Lung (tissue), 11 donors: ENCODE measurements at regions not wholly inside any gene's neighbourhood (a gene's known extent, or its start where the extent isn't known, plus 50 kb on each side); places are given as distances from the start of the nearest gene placed in this dataset.

Source experiments
- ATAC-seq: fragments of 200-7000 bp; cut with Tn5 transposase; one replicate; pipeline ENCODE4 v1.9.1; 2020; ENCODE audit warnings: moderate number of reproducible peaks; ENCODE audit not compliant: insufficient read depth, low FRiP score
- DNase-seq, 3 donors: peaks; one replicate each; pipeline ENCODE4 v3.0.0-alpha.2; 2013 to 2017
- H3K27ac ChIP-seq, 2 donors: one replicate each; pipeline ENCODE4 v1.5.1; 2013; ENCODE audit warnings: mild to moderate bottlenecking in 2 of 2, moderate library complexity in 2 of 2, control low read depth in 1 of 2, inconsistent platforms in 1 of 2, low read depth in 1 of 2, low read length in 1 of 2
- H3K27me3 ChIP-seq, 3 donors: one replicate each; pipeline ENCODE4 v1.5.1; 2013; ENCODE audit warnings: low read length in 2 of 3; ENCODE audit not compliant: control insufficient read depth in 3 of 3, insufficient read depth in 3 of 3
- H3K36me3 ChIP-seq, 4 donors: one replicate each; pipeline ENCODE4 v1.5.1; 2013; ENCODE audit warnings: low read length in 4 of 4, mild to moderate bottlenecking in 1 of 4, moderate library complexity in 1 of 4; ENCODE audit not compliant: control insufficient read depth in 4 of 4, insufficient read depth in 4 of 4
- H3K4me1 ChIP-seq, 5 donors: one replicate each; pipeline ENCODE4 v1.5.1; 2013; ENCODE audit warnings: low read length in 5 of 5, mild to moderate bottlenecking in 2 of 5, moderate library complexity in 1 of 5; ENCODE audit not compliant: control insufficient read depth in 5 of 5, insufficient read depth in 5 of 5
- H3K4me3 ChIP-seq: one replicate; pipeline ENCODE4 v1.5.1; 2013; ENCODE audit warnings: mild to moderate bottlenecking, control low read depth, moderate library complexity
- H3K9ac ChIP-seq, 2 donors: one replicate each; pipeline ENCODE4 v1.5.1; 2013; ENCODE audit warnings: low read length in 2 of 2, control low read depth in 1 of 2; ENCODE audit not compliant: insufficient read depth in 1 of 2
- H3K9me3 ChIP-seq, 4 donors: one replicate each; pipeline ENCODE4 v1.5.1; 2013; ENCODE audit warnings: low read length in 3 of 4, mild to moderate bottlenecking in 1 of 4, moderate library complexity in 1 of 4; ENCODE audit not compliant: control insufficient read depth in 4 of 4, insufficient read depth in 3 of 4
- CTCF ChIP-seq: IDR thresholded peaks from 2 replicates; pipeline ENCODE4 v1.5.1; 2012; ENCODE audit warnings: mild to moderate bottlenecking; ENCODE audit errors: control extremely low read depth, extremely low read depth
- WGBS, 2 donors: extraction: QIAGEN DNeasy Blood & Tissue Kit; methylation state at CpG; one replicate each; pipeline ENCODE4 v1.1.7; 2013; 5-methylcytosine and 5-hydroxymethylcytosine counted together
- donor health status: control.
- donor health status: control.
- donor health status: Bipolar disorder and iron deficiency.
- donor health status: healthy.
- donor health status: DM: yes; HTN: yes; CAD: no.

GRCh38 chr6:1035401-1035800, 276.5 kb upstream of the FOXQ1 start:
- Histone ChIP-seq H3K27me3 (no peaks in the 10 kb centered on the region), H3K27ac (no peak overlapping the region), H3K36me3 (no peaks in the 10 kb centered on the region), H3K9me3 (no peaks in the 10 kb centered on the region), H3K4me3 (no peak overlapping the region), H3K9ac (no peak overlapping the region), H3K4me1 (peaks cover 0 to 9% (median 0%) of the 10 kb centered on the region in 5 donors)
- 73 to 84% methylated on average over 11 of the region's 11 CpGs for WGBS, 2 donors
- TF ChIP-seq CTCF: no peak
- DNase-seq (peak in 2 of 3 donors; percentile 22 to 33), ATAC-seq (no peak)

DNA sequence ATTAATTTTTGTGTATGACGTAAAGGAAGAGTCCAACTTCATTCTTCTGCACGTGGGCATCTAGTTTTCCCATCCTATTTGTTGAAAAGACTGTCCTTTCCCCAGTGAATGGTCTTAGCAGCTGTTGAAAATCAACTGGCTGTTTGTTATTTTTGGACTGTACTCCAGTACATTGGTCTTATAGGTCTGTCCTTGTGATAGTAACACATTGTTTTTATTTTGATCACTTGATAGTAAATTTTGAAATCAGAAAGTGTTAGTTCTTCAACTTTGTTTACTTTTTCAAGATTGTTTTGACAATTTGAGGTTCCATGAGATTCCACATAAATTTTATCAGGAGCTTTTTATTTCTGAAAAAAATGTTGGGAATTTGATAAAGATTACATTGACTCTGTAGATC, 280.2 kb upstream of the FOXQ1 start:
- H3K9me3 ChIP-seq: no peaks in the 10 kb centered on the region
- no peak overlapping the region for H3K4me3 ChIP-seq
- TF ChIP-seq CTCF: no peak
- H3K36me3 ChIP-seq: no peaks in the 10 kb centered on the region
- H3K27me3 ChIP-seq: no peaks in the 10 kb centered on the region
- 63 to 80% methylated on average over 2 of the region's 2 CpGs for WGBS, 2 donors
- no peak for ATAC-seq
- DNase-seq: no peak
- no peak overlapping the region for H3K9ac ChIP-seq
- H3K27ac ChIP-seq: no peak overlapping the region
- peaks cover 0 to 9% (median 0%) of the 10 kb centered on the region in 5 donors for H3K4me1 ChIP-seq

DNA sequence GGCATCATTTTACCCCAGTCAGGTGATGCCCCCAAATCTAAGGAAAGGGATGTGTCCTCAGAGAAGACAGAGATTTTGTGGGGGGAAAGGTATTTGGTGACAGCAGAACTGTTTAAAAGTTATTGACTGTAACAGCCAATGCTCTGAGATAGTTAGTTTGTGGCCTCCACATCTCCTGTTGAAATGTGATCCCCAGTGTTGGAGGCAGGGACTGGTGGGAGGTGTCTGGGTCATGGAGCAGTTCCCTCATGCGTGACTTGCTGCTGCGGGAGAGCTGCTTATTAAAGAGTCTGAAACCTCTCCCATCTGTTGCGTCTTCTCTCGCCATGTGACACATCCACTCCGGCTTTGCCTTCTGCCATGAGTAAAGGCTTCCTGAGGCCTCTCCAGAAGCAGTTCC, 282.8 kb upstream of the FOXQ1 start:
- WGBS, 2 donors: 82 to 88% methylated on average over 5 of the region's 5 CpGs
- H3K9ac ChIP-seq: no peak overlapping the region
- no peak overlapping the region for H3K27ac ChIP-seq
- DNase-seq (no peak), ATAC-seq (no peak)
- peaks cover 0 to 9% (median 0%) of the 10 kb centered on the region in 5 donors for H3K4me1 ChIP-seq
- H3K9me3 ChIP-seq: no peaks in the 10 kb centered on the region
- H3K4me3 ChIP-seq: no peak overlapping the region
- no peak for TF ChIP-seq CTCF
- H3K36me3 ChIP-seq: no peaks in the 10 kb centered on the region
- no peaks in the 10 kb centered on the region for H3K27me3 ChIP-seq

DNA sequence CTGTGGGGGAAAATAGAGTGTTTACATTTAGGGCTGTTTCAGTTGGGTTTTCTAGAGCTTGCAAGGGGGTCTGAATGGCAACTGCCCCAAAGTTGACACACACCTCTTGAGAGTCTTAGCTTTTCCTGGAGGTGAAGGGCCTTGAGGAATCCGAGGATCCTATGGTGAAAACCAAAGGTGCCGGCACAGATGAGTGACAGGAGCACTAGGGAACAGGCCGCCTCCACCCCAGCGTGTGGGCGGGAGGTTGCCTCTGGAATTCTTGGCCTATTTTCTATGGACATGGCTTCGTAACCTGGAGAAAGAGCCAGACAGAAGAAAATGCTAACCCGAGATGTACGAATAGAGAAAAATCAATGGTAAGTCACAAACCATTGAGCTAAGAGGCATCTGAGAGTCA, 283.2 kb upstream of the FOXQ1 start:
- no peak overlapping the region for H3K9ac ChIP-seq
- no peaks in the 10 kb centered on the region for H3K9me3 ChIP-seq
- WGBS, 2 donors: 94 to 97% methylated on average over 8 of the region's 8 CpGs
- H3K4me1 ChIP-seq: peaks cover 0 to 10% (median 0%) of the 10 kb centered on the region in 5 donors
- TF ChIP-seq CTCF: no peak
- ATAC-seq (no peak), DNase-seq (no peak)
- H3K4me3 ChIP-seq: no peak overlapping the region
- H3K27me3 ChIP-seq: no peaks in the 10 kb centered on the region
- H3K36me3 ChIP-seq: no peaks in the 10 kb centered on the region
- no peak overlapping the region for H3K27ac ChIP-seq
